ENCODE measurements at regions not wholly inside any gene's neighbourhood (a gene's known extent, or its start where the extent isn't known, plus 50 kb on each side); places are given as distances from the start of the nearest gene placed in this dataset.
"Not testable (repeated sequence)": the region's sequence is repeated elsewhere in the genome, so short reads cannot be mapped to it uniquely, and the experiment has no call there.

- not testable (repeated sequence) for ATAC-seq; H3K4me3 ChIP-seq (replicated peaks in 1 of 2; ENCODE audit: low read depth in 1 of 2, low read length in 2 of 2)
These were observed 86.3 kb upstream of the CCDC71L start for GRCh38 chr7:106747301-106747700.

GRCh38 chr7:106747804-106748203, 86.8 kb upstream of the CCDC71L start:
- Histone ChIP-seq H3K4me1 (ENCODE audit: control insufficient read depth in 1 of 2, insufficient read depth in 2 of 2, low read length in 2 of 2) (peaks cover 0 to 6% of the 10 kb centered on the region in 2 experiments; a peak in 1 of 4 replicates), H3K9me3 (ENCODE audit: control insufficient read depth in 1 of 2, insufficient read depth in 1 of 2, low read depth in 1 of 2, low read length in 2 of 2) (no peaks in the 10 kb centered on the region), H3K27ac (ENCODE audit: low read depth, low read length) (no peak overlapping the region), H3K36me3 (ENCODE audit: control insufficient read depth in 1 of 2, insufficient read depth in 2 of 2, low read length in 2 of 2) (no peaks in the 10 kb centered on the region), H2AFZ (ENCODE audit: low read depth, low read length, poor library complexity, severe bottlenecking) (no peak overlapping the region), H3K4me3 (replicated peaks in 1 of 2; ENCODE audit: low read depth in 1 of 2, low read length in 2 of 2) (no peak overlapping the region), H3K4me2 (ENCODE audit: low read length) (no peak overlapping the region), H3K79me2 (ENCODE audit: insufficient read depth, low read length) (no peaks in the 10 kb centered on the region), H4K20me1 (ENCODE audit: insufficient read depth) (no peaks in the 10 kb centered on the region), H3K9me2 (ENCODE audit: insufficient read depth) (no peaks in the 10 kb centered on the region; the same call in 1 of the 2 replicates), H3K9ac (ENCODE audit: low read length) (no peak overlapping the region), H3K27me3 (ENCODE audit: insufficient read depth, low read length) (no peaks in the 10 kb centered on the region)
- ChIA-PET RAD21 (ENCODE audit: low non-redundant PET in 1 of 2, low total read pairs in 2 of 2, uncharacterized antibody in 2 of 2, unreplicated experiment in 2 of 2) (no interaction called here), POLR2A (no interaction called here), CTCF (interaction anchor here (1.7 kb wide), 1 partner anchor 12 kb away, joined by 3 read pairs; no protein-coding TSS in a partner anchor)
- TF ChIP-seq EZH2 (IDR thresholded peaks at IDR 0.05) (no peak), POLR2A (IDR thresholded peaks at IDR 0.05; ENCODE audit: borderline replicate concordance, extremely low read depth, insufficient read depth, insufficient read length) (no peak), POLR2AphosphoS5 (IDR thresholded peaks at IDR 0.05; ENCODE audit: low read depth, low read length) (no peak), SP1 (IDR thresholded peaks at IDR 0.05; ENCODE audit: low read depth) (no peak), FOSL1 (IDR thresholded peaks at IDR 0.05; ENCODE audit: low read depth) (no peak), ATF3 (IDR thresholded peaks at IDR 0.05) (no peak), YY1 (IDR thresholded peaks at IDR 0.05; ENCODE audit: extremely low read depth, insufficient replicate concordance, low read depth, low read length) (no peak), JUND (IDR thresholded peaks at IDR 0.05) (no peak), SIN3A (IDR thresholded peaks at IDR 0.05; ENCODE audit: low read depth) (no peak)
- no peak for ATAC-seq
- intact Hi-C loops (cut with micrococcal nuclease): no loop called here
- no peak for DNase-seq (ENCODE audit: low read depth, low spot score)
- BruUV-seq (replicated peaks): no TSS peak

More at GRCh38 chr7:106747301-106747700, 86.3 kb upstream of the CCDC71L start:
- H3K4me2 ChIP-seq (ENCODE audit: low read length); H4K20me1 ChIP-seq (ENCODE audit: insufficient read depth); intact Hi-C loops (cut with micrococcal nuclease); H2AFZ ChIP-seq (ENCODE audit: low read depth, low read length, poor library complexity, severe bottlenecking); POLR2A ChIA-PET; H3K9me3 ChIP-seq (ENCODE audit: control insufficient read depth in 1 of 2, insufficient read depth in 1 of 2, low read depth in 1 of 2, low read length in 2 of 2); RAD21 ChIA-PET (ENCODE audit: low non-redundant PET in 1 of 2, low total read pairs in 2 of 2, uncharacterized antibody in 2 of 2, unreplicated experiment in 2 of 2); DNase-seq (ENCODE audit: low read depth, low spot score); H3K27ac ChIP-seq (ENCODE audit: low read depth, low read length); H3K27me3 ChIP-seq (ENCODE audit: insufficient read depth, low read length); H3K36me3 ChIP-seq (ENCODE audit: control insufficient read depth in 1 of 2, insufficient read depth in 2 of 2, low read length in 2 of 2); H3K9me2 ChIP-seq (ENCODE audit: insufficient read depth); BruUV-seq (replicated peaks); H3K4me1 ChIP-seq (ENCODE audit: control insufficient read depth in 1 of 2, insufficient read depth in 2 of 2, low read length in 2 of 2); H3K79me2 ChIP-seq (ENCODE audit: insufficient read depth, low read length); H3K9ac ChIP-seq (ENCODE audit: low read length): not testable (repeated sequence)
- CTCF ChIA-PET: interaction anchor here (1.7 kb wide), 1 partner anchor 11 kb away, joined by 3 read pairs; no protein-coding TSS in a partner anchor
